Adrenal gland (tissue), 5 donors: ENCODE measurements at regions not wholly inside any gene's neighbourhood (a gene's known extent, or its start where the extent isn't known, plus 50 kb on each side); places are given as distances from the start of the nearest gene placed in this dataset.

Experiments
- POLR2A ChIP-seq, 2 donors: fragments of 450-650 bp; IDR thresholded peaks; one replicate each; pipeline ENCODE4 v1.6.1; 2017; ENCODE audit warnings: antibody characterized with exemption in 2 of 2, mild to moderate bottlenecking in 2 of 2, moderate library complexity in 1 of 2
- TF ChIP-seq, protein P1 (sequence below), 6 experiments: fragments of 450-650 bp in 4 of 6; fragments of 200-600 bp in 2 of 6; sonication (generic) in 1 of 6; IDR thresholded peaks; 1 replicate in 5 of 6; 2 replicates in 1 of 6; pipeline versions ENCODE4 v1.5.1 to v1.8.0; 2016 to 2021; ENCODE audit warnings: antibody characterized with exemption in 6 of 6, mild to moderate bottlenecking in 2 of 6, moderate library complexity in 1 of 6
- donor health status: DM: no; HTN: no; CAD: no.

GRCh38 chr12:66831495-66831894 is 152.6 kb upstream of the GRIP1 start:
- TF ChIP-seq, protein P1, sequence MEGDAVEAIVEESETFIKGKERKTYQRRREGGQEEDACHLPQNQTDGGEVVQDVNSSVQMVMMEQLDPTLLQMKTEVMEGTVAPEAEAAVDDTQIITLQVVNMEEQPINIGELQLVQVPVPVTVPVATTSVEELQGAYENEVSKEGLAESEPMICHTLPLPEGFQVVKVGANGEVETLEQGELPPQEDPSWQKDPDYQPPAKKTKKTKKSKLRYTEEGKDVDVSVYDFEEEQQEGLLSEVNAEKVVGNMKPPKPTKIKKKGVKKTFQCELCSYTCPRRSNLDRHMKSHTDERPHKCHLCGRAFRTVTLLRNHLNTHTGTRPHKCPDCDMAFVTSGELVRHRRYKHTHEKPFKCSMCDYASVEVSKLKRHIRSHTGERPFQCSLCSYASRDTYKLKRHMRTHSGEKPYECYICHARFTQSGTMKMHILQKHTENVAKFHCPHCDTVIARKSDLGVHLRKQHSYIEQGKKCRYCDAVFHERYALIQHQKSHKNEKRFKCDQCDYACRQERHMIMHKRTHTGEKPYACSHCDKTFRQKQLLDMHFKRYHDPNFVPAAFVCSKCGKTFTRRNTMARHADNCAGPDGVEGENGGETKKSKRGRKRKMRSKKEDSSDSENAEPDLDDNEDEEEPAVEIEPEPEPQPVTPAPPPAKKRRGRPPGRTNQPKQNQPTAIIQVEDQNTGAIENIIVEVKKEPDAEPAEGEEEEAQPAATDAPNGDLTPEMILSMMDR (IDR thresholded peaks at IDR 0.05), result no peak
- TF ChIP-seq POLR2A (IDR thresholded peaks at IDR 0.05), result no peak
